ENCODE measurements at regions not wholly inside any gene's neighbourhood (a gene's known extent, or its start where the extent isn't known, plus 50 kb on each side); places are given as distances from the start of the nearest gene placed in this dataset.

- TF ChIP-seq ZNF462 (CRISPR knock-in tag; IDR thresholded peaks at IDR 0.05) = no peak
- TF ChIP-seq EZH2 (IDR thresholded peaks at IDR 0.05; ENCODE audit: low read depth, unreplicated experiment) = no peak
- TF ChIP-seq ZNF114 (CRISPR knock-in tag; IDR thresholded peaks at IDR 0.05) = no peak
- TF ChIP-seq, protein P1, sequence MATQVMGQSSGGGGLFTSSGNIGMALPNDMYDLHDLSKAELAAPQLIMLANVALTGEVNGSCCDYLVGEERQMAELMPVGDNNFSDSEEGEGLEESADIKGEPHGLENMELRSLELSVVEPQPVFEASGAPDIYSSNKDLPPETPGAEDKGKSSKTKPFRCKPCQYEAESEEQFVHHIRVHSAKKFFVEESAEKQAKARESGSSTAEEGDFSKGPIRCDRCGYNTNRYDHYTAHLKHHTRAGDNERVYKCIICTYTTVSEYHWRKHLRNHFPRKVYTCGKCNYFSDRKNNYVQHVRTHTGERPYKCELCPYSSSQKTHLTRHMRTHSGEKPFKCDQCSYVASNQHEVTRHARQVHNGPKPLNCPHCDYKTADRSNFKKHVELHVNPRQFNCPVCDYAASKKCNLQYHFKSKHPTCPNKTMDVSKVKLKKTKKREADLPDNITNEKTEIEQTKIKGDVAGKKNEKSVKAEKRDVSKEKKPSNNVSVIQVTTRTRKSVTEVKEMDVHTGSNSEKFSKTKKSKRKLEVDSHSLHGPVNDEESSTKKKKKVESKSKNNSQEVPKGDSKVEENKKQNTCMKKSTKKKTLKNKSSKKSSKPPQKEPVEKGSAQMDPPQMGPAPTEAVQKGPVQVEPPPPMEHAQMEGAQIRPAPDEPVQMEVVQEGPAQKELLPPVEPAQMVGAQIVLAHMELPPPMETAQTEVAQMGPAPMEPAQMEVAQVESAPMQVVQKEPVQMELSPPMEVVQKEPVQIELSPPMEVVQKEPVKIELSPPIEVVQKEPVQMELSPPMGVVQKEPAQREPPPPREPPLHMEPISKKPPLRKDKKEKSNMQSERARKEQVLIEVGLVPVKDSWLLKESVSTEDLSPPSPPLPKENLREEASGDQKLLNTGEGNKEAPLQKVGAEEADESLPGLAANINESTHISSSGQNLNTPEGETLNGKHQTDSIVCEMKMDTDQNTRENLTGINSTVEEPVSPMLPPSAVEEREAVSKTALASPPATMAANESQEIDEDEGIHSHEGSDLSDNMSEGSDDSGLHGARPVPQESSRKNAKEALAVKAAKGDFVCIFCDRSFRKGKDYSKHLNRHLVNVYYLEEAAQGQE (IDR thresholded peaks at IDR 0.05; ENCODE audit: unreplicated experiment) = no peak
- no peak for TF ChIP-seq ZNF331 (CRISPR knock-in tag; IDR thresholded peaks at IDR 0.05; ENCODE audit: low read depth)
- TF ChIP-seq CREB1 (CRISPR knock-in tag; IDR thresholded peaks at IDR 0.05; ENCODE audit: low read depth) = no peak
- no peak for TF ChIP-seq STAT1 (IDR thresholded peaks at IDR 0.05; ENCODE audit: unreplicated experiment)
- TF ChIP-seq EZH2phosphoT487 (IDR thresholded peaks at IDR 0.05; ENCODE audit: unreplicated experiment) = no peak
These were observed 300.5 kb downstream of the TCERG1L start (continued) for GRCh38 chr10:131010965-131011575.

Measured in GM23338 (cell line).